Psoas muscle (tissue), 7 donors: ENCODE measurements at regions not wholly inside any gene's neighbourhood (a gene's known extent, or its start where the extent isn't known, plus 50 kb on each side); places are given as distances from the start of the nearest gene placed in this dataset.

ENCODE experiments used
- ATAC-seq, 4 donors: fragments of 200-7000 bp; cut with Tn5 transposase; one replicate each; pipeline ENCODE4 v1.9.1; 2020; ENCODE audit warnings: moderate library complexity in 3 of 4, mild to moderate bottlenecking in 2 of 4
- DNase-seq, 2 donors: peaks; one replicate each; pipeline ENCODE4 v3.0.0-alpha.2; 2020
- H3K27ac ChIP-seq: fragments of 200-600 bp; one replicate; pipeline ENCODE4 v1.8.0; 2022
- H3K27me3 ChIP-seq, 3 donors: fragments of 200-600 bp in 1 of 3; one replicate each; pipeline versions ENCODE4 v1.6.1 to v1.8.0; 2013 to 2022; ENCODE audit warnings: low read length in 2 of 3, mild to moderate bottlenecking in 2 of 3, moderate library complexity in 1 of 3; ENCODE audit not compliant: insufficient read depth in 3 of 3
- H3K36me3 ChIP-seq, 2 donors: fragments of 200-600 bp in 1 of 2; one replicate each; pipeline versions ENCODE4 v1.6.1 to v1.8.0; 2013 to 2022; ENCODE audit warnings: low read depth in 1 of 2, mild to moderate bottlenecking in 1 of 2, moderate library complexity in 1 of 2; ENCODE audit not compliant: insufficient read depth in 1 of 2
- H3K4me1 ChIP-seq: fragments of 200-600 bp; one replicate; pipeline ENCODE4 v1.8.0; 2022
- H3K4me3 ChIP-seq: fragments of 200-600 bp; one replicate; pipeline ENCODE4 v1.8.0; 2022; ENCODE audit warnings: mild to moderate bottlenecking
- H3K9me3 ChIP-seq: fragments of 200-600 bp; one replicate; pipeline ENCODE4 v1.8.0; 2022
- CTCF ChIP-seq: fragments of 200-600 bp; IDR thresholded peaks from one replicate; pipeline ENCODE4 v1.8.0; 2022; ENCODE audit warnings: antibody characterized with exemption
- WGBS, 3 donors: extraction: QIAGEN DNeasy Blood & Tissue Kit; methylation state at CpG; one replicate each; pipeline versions ENCODE4 v1.1.6 to v1.1.7; 2013; 5-methylcytosine and 5-hydroxymethylcytosine counted together
- intact Hi-C, 2 donors: fragments of 100-400 bp; cut with DNase I; formaldehyde crosslinking; loops; one replicate each; pipeline versions ENCODE4 v1.11.0 to v1.14.2; 2022
- donor health status: healthy with polysubstance abuse.
- donor health status: DM: no; HTN: no; CAD: no; lungs with moderate emphysema.
- donor health status: Bipolar disorder and iron deficiency.
- donor health status: healthy.
- donor health status: DM: yes; HTN: yes; CAD: no.
- donor health status: DM: no; HTN: no; CAD: no.
- donor health status: DM: yes; HTN: yes; CAD: no.

DNA sequence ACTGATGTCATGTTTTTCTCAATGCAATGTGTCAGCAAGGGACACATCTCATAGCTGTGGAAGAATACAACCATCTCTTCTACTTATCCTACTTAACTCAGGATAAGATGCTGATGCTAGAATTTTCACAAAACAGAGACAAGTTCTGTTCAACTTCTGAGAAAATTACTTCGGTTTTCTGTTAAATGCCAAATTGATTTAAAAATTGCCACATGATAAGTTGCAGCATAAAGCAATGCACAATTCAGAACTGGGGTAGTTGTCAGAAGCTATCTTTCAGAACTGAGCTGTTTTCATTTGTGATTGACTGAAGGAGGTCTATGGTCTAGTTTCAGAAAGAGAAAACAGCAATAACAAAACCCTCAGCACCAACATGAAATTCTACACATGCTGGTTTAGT lies 954.8 kb upstream of the C9orf72 start:
- intact Hi-C loops = no loop called here
- DNase-seq = no peak
- TF ChIP-seq CTCF = no peak
- ATAC-seq = no peak
- WGBS, 3 donors = 62 to 78% (median 77%) methylated on average over 1 of the region's 1 CpG
- Histone ChIP-seq H3K36me3 (no peaks in the 10 kb centered on the region), H3K4me1 (no peaks in the 10 kb centered on the region), H3K27me3 (no peaks in the 10 kb centered on the region), H3K4me3 (no peak overlapping the region), H3K9me3 (no peaks in the 10 kb centered on the region), H3K27ac (no peak overlapping the region)

GRCh38 chr9:28538132-28538531 lies 964.9 kb upstream of the C9orf72 start:
- intact Hi-C loops = no loop called here
- Histone ChIP-seq H3K36me3 (no peaks in the 10 kb centered on the region), H3K4me3 (no peak overlapping the region), H3K27ac (no peak overlapping the region), H3K27me3 (no peaks in the 10 kb centered on the region), H3K9me3 (no peaks in the 10 kb centered on the region), H3K4me1 (no peaks in the 10 kb centered on the region)
- no peak for DNase-seq
- no peak for ATAC-seq
- TF ChIP-seq CTCF = no peak
- WGBS, 3 donors = 79 to 84% (median 80%) methylated on average over 3 of the region's 3 CpGs

DNA sequence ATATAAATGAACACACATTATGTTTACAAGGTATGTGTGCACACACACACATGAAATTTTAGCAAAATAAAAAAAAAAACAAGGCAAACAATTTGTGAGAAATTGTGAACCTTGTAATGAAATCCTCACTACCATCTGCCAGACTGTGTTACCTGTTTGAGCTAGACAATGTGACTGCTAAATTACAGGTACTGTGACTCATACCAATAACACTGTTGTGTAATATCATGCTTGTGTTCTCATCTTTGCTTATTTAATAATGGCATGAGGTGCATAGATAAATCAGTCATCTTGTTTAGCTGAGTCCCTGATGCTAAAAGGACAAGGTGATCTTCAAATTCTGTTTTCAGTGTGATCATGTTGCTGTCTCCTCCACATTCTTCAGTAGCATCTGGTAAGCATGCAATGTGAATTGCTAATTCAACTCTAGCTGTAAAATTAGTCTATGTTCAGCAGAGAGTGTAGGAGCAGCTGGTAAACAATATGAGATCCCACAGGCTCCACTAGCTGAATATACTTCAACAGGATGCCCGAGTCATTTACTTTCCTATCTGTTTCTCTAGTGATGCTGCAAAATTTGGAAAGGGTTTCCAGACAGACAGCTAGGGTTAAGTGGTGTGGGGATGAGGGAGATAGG lies 966.3 kb upstream of the C9orf72 start:
- no peak for TF ChIP-seq CTCF
- DNase-seq (no peak), ATAC-seq (no peak)
- Histone ChIP-seq H3K9me3 (no peaks in the 10 kb centered on the region), H3K27me3 (no peaks in the 10 kb centered on the region), H3K36me3 (no peaks in the 10 kb centered on the region), H3K27ac (no peak overlapping the region), H3K4me3 (no peak overlapping the region), H3K4me1 (no peaks in the 10 kb centered on the region)
- 74 to 86% (median 78%) methylated on average over 1 of the region's 1 CpG for WGBS, 3 donors
- intact Hi-C loops = no loop called here

- no peaks in the 10 kb centered on the region for H3K36me3 ChIP-seq
- 31 to 36% (median 33%) methylated on average over 4 of the region's 4 CpGs for WGBS, 3 donors
- DNase-seq = no peak
- H3K9me3 ChIP-seq = no peaks in the 10 kb centered on the region
- no peaks in the 10 kb centered on the region for H3K4me1 ChIP-seq
- intact Hi-C loops = no loop called here
- no peak overlapping the region for H3K27ac ChIP-seq
- H3K4me3 ChIP-seq = no peak overlapping the region
- ATAC-seq = no peak
- no peak for TF ChIP-seq CTCF
- H3K27me3 ChIP-seq = no peaks in the 10 kb centered on the region
Observed at GRCh38 chr9:28542928-28543327, 969.6 kb upstream of the C9orf72 start.

DNA sequence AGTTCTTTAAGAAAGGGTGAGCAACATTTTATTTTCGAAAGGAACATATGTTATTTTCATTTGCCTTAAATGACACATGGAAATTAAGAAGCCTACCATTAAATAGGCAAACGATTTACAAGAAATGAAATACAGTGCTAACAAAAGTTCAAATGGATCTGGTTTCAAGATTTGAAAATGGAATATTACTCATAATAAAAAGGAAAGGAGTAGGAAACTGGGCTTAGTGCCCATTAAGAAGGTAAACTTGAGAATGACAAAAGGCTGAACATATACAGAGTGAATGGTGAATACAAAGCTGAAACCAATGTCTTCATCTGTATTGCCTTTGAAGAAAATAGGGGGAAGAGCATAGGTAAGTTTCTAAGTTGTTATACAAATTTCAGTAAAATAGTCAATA lies 974.2 kb upstream of the C9orf72 start:
- intact Hi-C loops = no loop called here
- no peaks in the 10 kb centered on the region for H3K4me1 ChIP-seq
- DNase-seq = no peak
- H3K36me3 ChIP-seq = no peaks in the 10 kb centered on the region
- WGBS, 3 donors = 22 to 27% (median 24%) methylated on average over 2 of the region's 2 CpGs
- no peak overlapping the region for H3K4me3 ChIP-seq
- H3K27ac ChIP-seq = no peak overlapping the region
- no peak for ATAC-seq
- no peak for TF ChIP-seq CTCF
- H3K9me3 ChIP-seq = no peaks in the 10 kb centered on the region
- no peaks in the 10 kb centered on the region for H3K27me3 ChIP-seq
